SU-DHL-6 (cell line): ENCODE measurements at regions not wholly inside any gene's neighbourhood (a gene's known extent, or its start where the extent isn't known, plus 50 kb on each side); places are given as distances from the start of the nearest gene placed in this dataset.

Experiments
- H2AFZ ChIP-seq: fragments of 200-600 bp; sonication (generic); 2 replicates; pipeline ENCODE4 v1.6.1; 2014; ENCODE audit warnings: low read depth, mild to moderate bottlenecking, moderate library complexity, mixed read lengths, antibody characterized with exemption, low read length; ENCODE audit not compliant: severe bottlenecking
- H3F3A ChIP-seq: fragments of 200-600 bp; shearing (Covaris generic); 2 replicates; pipeline ENCODE4 v1.6.0; 2016; ENCODE audit warnings: antibody characterized with exemption, mild to moderate bottlenecking; ENCODE audit not compliant: insufficient read depth
- H3K27ac ChIP-seq: fragments of 200-600 bp; sonication (generic); 2 replicates; pipeline ENCODE4 v1.5.1; 2016; ENCODE audit warnings: low read depth, mild to moderate bottlenecking, low read length, moderate library complexity, mixed read lengths
- H3K27me3 ChIP-seq: fragments of 200-600 bp; sonication (generic), shearing (Covaris generic); 2 replicates; pipeline ENCODE4 v1.6.0; 2014; ENCODE audit warnings: mild to moderate bottlenecking, low read length
- H3K36me3 ChIP-seq: fragments of 200-600 bp; sonication (generic); 2 replicates; pipeline ENCODE4 v1.6.1; 2014; ENCODE audit warnings: mild to moderate bottlenecking, low read length, mixed read lengths
- H3K4me2 ChIP-seq: fragments of 300-600, 200-600 bp; shearing (Covaris generic), sonication (generic); 2 replicates; pipeline ENCODE4 v1.6.0; 2014; ENCODE audit warnings: low read length, low read depth, mild to moderate bottlenecking; ENCODE audit not compliant: poor library complexity, severe bottlenecking
- H3K4me3 ChIP-seq: fragments of 200-600 bp; sonication (generic); 2 replicates; pipeline ENCODE4 v1.5.1; 2014; ENCODE audit warnings: antibody characterized with exemption, low read length, mild to moderate bottlenecking, mixed read lengths; ENCODE audit not compliant: insufficient read depth, poor library complexity, severe bottlenecking
- H3K79me2 ChIP-seq: fragments of 200-600 bp; sonication (generic); 2 replicates; pipeline ENCODE4 v1.6.1; 2014; ENCODE audit warnings: mild to moderate bottlenecking, low read length, moderate library complexity; ENCODE audit not compliant: insufficient read depth
- H3K9ac ChIP-seq: fragments of 200-600 bp; sonication (generic); 2 replicates; pipeline ENCODE4 v1.7.0; 2014; ENCODE audit warnings: mild to moderate bottlenecking, low read length
- H3K9me2 ChIP-seq: fragments of 200-600 bp; sonication (generic); replicated peaks from 2 replicates; pipeline ENCODE4 v1.6.1; 2014; ENCODE audit warnings: low read length; ENCODE audit not compliant: insufficient read depth
- H3K9me3 ChIP-seq: fragments of 200-600 bp; sonication (generic); 2 replicates; pipeline ENCODE4 v1.6.1; 2014; ENCODE audit warnings: low read length, mixed read lengths; ENCODE audit not compliant: insufficient read depth
- H4K20me1 ChIP-seq: fragments of 200-600 bp; sonication (generic); 2 replicates; pipeline ENCODE4 v1.6.1; 2014; ENCODE audit warnings: low read depth, mild to moderate bottlenecking, antibody characterized with exemption, low read length, moderate library complexity, mixed read lengths
- CTCF ChIP-seq: fragments of 200-600 bp; sonication (generic); IDR thresholded peaks from one replicate; pipeline ENCODE4 v1.5.1; 2017; ENCODE audit warnings: antibody characterized with exemption, mild to moderate bottlenecking, low read length, moderate library complexity; ENCODE audit not compliant: insufficient read depth, poor library complexity, severe bottlenecking
- EZH2phosphoT487 ChIP-seq: fragments of 200-600 bp; sonication (generic), shearing (Covaris generic); conservative IDR thresholded peaks from 2 replicates; pipeline ENCODE4 v1.6.1; 2018; ENCODE audit warnings: mild to moderate bottlenecking, antibody characterized with exemption, low read length, moderate library complexity, mixed read lengths

DNA sequence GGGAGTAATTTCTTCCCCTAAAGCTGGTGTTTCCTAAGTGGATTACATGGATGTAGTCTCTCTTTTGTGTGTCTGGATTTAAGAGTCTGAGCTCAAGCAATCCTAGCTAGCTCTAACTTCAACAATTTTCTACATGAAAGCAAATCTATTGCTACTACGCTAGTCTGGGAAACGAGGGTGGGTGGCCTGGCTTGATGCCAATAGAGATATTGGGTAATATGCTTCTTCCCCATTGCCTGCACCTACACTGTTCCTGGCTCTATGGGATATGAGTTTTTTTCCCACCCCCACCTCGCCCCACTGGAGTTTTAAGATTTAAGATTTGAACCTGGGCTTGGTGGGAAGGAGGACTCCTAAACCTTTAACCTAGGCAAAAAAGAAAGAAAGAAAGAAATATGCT lies 158.8 kb downstream of the RBM46 start:
- Histone ChIP-seq H3K79me2 (no peaks in the 10 kb centered on the region), H3K4me2 (no peak overlapping the region), H4K20me1 (no peaks in the 10 kb centered on the region), H3F3A (no peaks in the 10 kb centered on the region), H3K4me3 (no peak overlapping the region), H3K9ac (no peak overlapping the region), H3K27ac (no peak overlapping the region), H3K9me3 (no peaks in the 10 kb centered on the region), H2AFZ (no peak overlapping the region), H3K9me2 (no peaks in the 10 kb centered on the region), H3K27me3 (no peaks in the 10 kb centered on the region), H3K36me3 (no peaks in the 10 kb centered on the region)
- TF ChIP-seq EZH2phosphoT487, result no peak
- no peak for TF ChIP-seq CTCF

DNA sequence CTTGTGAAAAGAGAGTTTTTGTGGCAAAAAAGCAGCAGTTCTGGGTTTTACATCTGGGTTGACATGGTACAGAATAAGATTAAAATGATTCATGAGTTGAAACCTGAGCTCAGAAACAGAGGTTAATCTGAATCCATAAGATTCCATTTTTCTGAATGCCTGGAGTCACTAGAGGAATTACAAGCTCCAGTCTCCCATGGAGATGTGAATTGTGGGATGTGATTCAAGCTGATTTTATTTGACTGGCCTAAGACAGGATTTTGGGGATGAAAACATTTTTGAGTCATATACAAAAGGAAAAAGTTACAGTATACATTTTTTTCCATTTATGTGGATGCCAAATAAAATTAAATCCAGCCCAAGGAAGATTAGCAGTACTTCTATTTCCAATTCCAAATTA lies 161.1 kb downstream of the RBM46 start:
- Histone ChIP-seq H3K79me2 (no peaks in the 10 kb centered on the region), H3K4me2 (no peak overlapping the region), H3K9ac (no peak overlapping the region), H3K4me3 (no peak overlapping the region), H3K36me3 (no peaks in the 10 kb centered on the region), H3K9me3 (no peaks in the 10 kb centered on the region), H3K27ac (no peak overlapping the region), H3F3A (no peaks in the 10 kb centered on the region), H4K20me1 (no peaks in the 10 kb centered on the region), H3K27me3 (no peaks in the 10 kb centered on the region), H3K9me2 (no peaks in the 10 kb centered on the region), H2AFZ (no peak overlapping the region)
- TF ChIP-seq EZH2phosphoT487, result no peak
- no peak for TF ChIP-seq CTCF

DNA sequence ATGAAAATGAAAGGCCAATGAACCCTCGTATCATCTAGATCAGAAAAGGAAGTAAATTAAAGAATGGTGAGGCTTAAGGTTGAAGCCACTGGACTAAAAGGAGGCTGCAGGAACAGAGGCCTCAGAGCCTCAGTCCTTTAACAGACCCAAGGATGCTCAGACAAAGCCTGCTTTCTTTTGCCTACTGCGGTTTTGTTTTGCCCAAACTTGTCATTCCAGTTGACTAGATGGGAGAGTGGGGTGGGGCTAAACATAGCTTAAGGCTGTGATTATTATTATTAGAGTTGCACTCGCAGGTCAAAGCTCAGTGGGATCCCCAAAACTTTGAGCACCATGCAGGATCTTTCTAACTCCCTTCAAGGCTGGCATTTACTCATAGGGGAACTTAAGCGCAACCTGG lies 163.9 kb downstream of the RBM46 start:
- H4K20me1 ChIP-seq, result no peaks in the 10 kb centered on the region
- H3K27me3 ChIP-seq, result no peaks in the 10 kb centered on the region
- 0 out of 2 replicates have a peak, but pooled peaks cover 5% of the 10 kb centered on the region for H3K9me3 ChIP-seq
- H3K27ac ChIP-seq, result no peak overlapping the region
- no peak overlapping the region for H2AFZ ChIP-seq
- H3K9me2 ChIP-seq, result no peaks in the 10 kb centered on the region
- no peaks in the 10 kb centered on the region for H3F3A ChIP-seq
- no peak overlapping the region for H3K4me3 ChIP-seq
- no peaks in the 10 kb centered on the region for H3K79me2 ChIP-seq
- TF ChIP-seq CTCF, result no peak
- no peak for TF ChIP-seq EZH2phosphoT487
- H3K9ac ChIP-seq, result no peak overlapping the region
- no peak overlapping the region for H3K4me2 ChIP-seq
- no peaks in the 10 kb centered on the region for H3K36me3 ChIP-seq
